Stomach (tissue), 8 donors: ENCODE measurements at regions not wholly inside any gene's neighbourhood (a gene's known extent, or its start where the extent isn't known, plus 50 kb on each side); places are given as distances from the start of the nearest gene placed in this dataset.

Source experiments
- DNase-seq, 2 donors: peaks; one replicate each; pipeline versions ENCODE4 v3.0.0 to v3.0.0-alpha.2; 2013 to 2019
- H3K27ac ChIP-seq, 5 donors: fragments of 200-600 bp in 4 of 5; sonication (generic) in 4 of 5; one replicate each; pipeline ENCODE4 v1.5.1; 2013 to 2019; ENCODE audit warnings: mild to moderate bottlenecking in 1 of 5, moderate library complexity in 1 of 5
- H3K27me3 ChIP-seq, 3 donors: fragments of 200-600 bp; sonication (generic); one replicate each; pipeline ENCODE4 v1.5.1; 2017 to 2019; ENCODE audit warnings: mixed run types in 1 of 3
- H3K36me3 ChIP-seq, 4 donors: fragments of 200-600 bp; sonication (generic); 1 replicate in 3 of 4; 2 replicates in 1 of 4; pipeline ENCODE4 v1.5.1; 2016 to 2019
- H3K4me1 ChIP-seq, 4 donors: fragments of 200-600 bp; sonication (generic); one replicate each; pipeline ENCODE4 v1.5.1; 2016 to 2019
- H3K4me3 ChIP-seq, 4 donors: fragments of 200-600 bp; sonication (generic) in 3 of 4; one replicate each; pipeline ENCODE4 v1.5.1; 2016 to 2019; ENCODE audit warnings: mild to moderate bottlenecking in 1 of 4
- H3K9me3 ChIP-seq, 4 donors: fragments of 200-600 bp; sonication (generic); one replicate each; pipeline ENCODE4 v1.5.1; 2016 to 2019
- CTCF ChIP-seq, 7 experiments: fragments of 450-650 bp in 4 of 7; fragments of 200-600 bp in 3 of 7; sonication (generic) in 3 of 7; IDR thresholded peaks; one replicate each; pipeline ENCODE4 v1.5.1; 2016 to 2019; ENCODE audit warnings: antibody characterized with exemption in 7 of 7, control low read depth in 2 of 7, mild to moderate bottlenecking in 1 of 7
- EP300 ChIP-seq: sonication (generic); formaldehyde crosslinking; IDR thresholded peaks from one replicate; pipeline ENCODE4 v1.6.1; 2017; ENCODE audit warnings: antibody characterized with exemption
- POLR2A ChIP-seq, 4 donors: fragments of 450-650 bp; IDR thresholded peaks; one replicate each; pipeline ENCODE4 v1.6.1; 2016; ENCODE audit warnings: antibody characterized with exemption in 4 of 4, control low read depth in 2 of 4, mild to moderate bottlenecking in 1 of 4, moderate library complexity in 1 of 4
- POLR2AphosphoS5 ChIP-seq, 3 donors: sonication (generic); formaldehyde crosslinking; IDR thresholded peaks; one replicate each; pipeline ENCODE4 v1.6.1; 2016; ENCODE audit warnings: antibody characterized with exemption in 3 of 3
- WGBS, 5 donors: extraction: QIAGEN DNeasy Blood & Tissue Kit in 3 of 5; methylation state at CpG; one replicate each; pipeline versions ENCODE4 v1.1.5 to v1.1.7; 2013 to 2018; 5-methylcytosine and 5-hydroxymethylcytosine counted together
- intact Hi-C: fragments of 100-400 bp; cut with DNase I; formaldehyde crosslinking; loops from one replicate; pipeline ENCODE4 v1.15.1; 2023; ENCODE audit warnings: low total_unique reads
- donor health status: healthy with polysubstance abuse.
- donor health status: Bipolar disorder and iron deficiency.
- donor health status: healthy.

- TF ChIP-seq POLR2AphosphoS5 (IDR thresholded peaks at IDR 0.05) (no peak), POLR2A (IDR thresholded peaks at IDR 0.05) (no peak), CTCF (IDR thresholded peaks at IDR 0.05) (no peak), EP300 (no peak)
- no peak for DNase-seq
- H3K4me1 ChIP-seq, result no peaks in the 10 kb centered on the region
- no peaks in the 10 kb centered on the region for H3K9me3 ChIP-seq
- WGBS, 5 donors, result 74 to 93% (median 90%) methylated on average over 1 of the region's 1 CpG
- no peaks in the 10 kb centered on the region for H3K27me3 ChIP-seq
- H3K36me3 ChIP-seq, result no peaks in the 10 kb centered on the region
- intact Hi-C loops, result no loop called here
- no peak overlapping the region for H3K4me3 ChIP-seq
- H3K27ac ChIP-seq, result no peak overlapping the region
These were observed 424.3 kb downstream of the SETD4 start for GRCh38 chr21:35635994-35636393.

GRCh38 chr21:35635261-35635660 is 425.1 kb downstream of the SETD4 start:
- Histone ChIP-seq H3K27ac (no peak overlapping the region), H3K36me3 (no peaks in the 10 kb centered on the region), H3K9me3 (no peaks in the 10 kb centered on the region), H3K4me1 (no peaks in the 10 kb centered on the region), H3K4me3 (no peak overlapping the region), H3K27me3 (no peaks in the 10 kb centered on the region)
- 91 to 96% (median 94%) methylated on average over 2 of the region's 2 CpGs for WGBS, 5 donors
- no peak for DNase-seq
- TF ChIP-seq POLR2A (IDR thresholded peaks at IDR 0.05) (no peak), CTCF (IDR thresholded peaks at IDR 0.05) (no peak), EP300 (no peak), POLR2AphosphoS5 (IDR thresholded peaks at IDR 0.05) (no peak)
- intact Hi-C loops, result no loop called here

- no peak for DNase-seq
- H3K4me1 ChIP-seq, result no peaks in the 10 kb centered on the region
These were observed 426.8 kb downstream of the SETD4 start for GRCh38 chr21:35633501-35633900.

GRCh38 chr21:35632711-35633110 is 427.6 kb downstream of the SETD4 start:
- DNase-seq, result no peak
- TF ChIP-seq POLR2AphosphoS5 (IDR thresholded peaks at IDR 0.05), result no peak
- no peak for TF ChIP-seq CTCF (IDR thresholded peaks at IDR 0.05)
- Histone ChIP-seq H3K4me1 (no peaks in the 10 kb centered on the region), H3K36me3 (no peaks in the 10 kb centered on the region), H3K9me3 (no peaks in the 10 kb centered on the region), H3K27me3 (no peaks in the 10 kb centered on the region), H3K4me3 (no peak overlapping the region), H3K27ac (no peak overlapping the region)
- 92 to 97% (median 94%) methylated on average over 4 to 5 of the region's 5 CpGs for WGBS, 5 donors
- intact Hi-C loops, result no loop called here

More at GRCh38 chr21:35633501-35633900, 426.8 kb downstream of the SETD4 start:
- H3K9me3 ChIP-seq, result no peaks in the 10 kb centered on the region
- TF ChIP-seq CTCF (IDR thresholded peaks at IDR 0.05) (no peak), POLR2AphosphoS5 (IDR thresholded peaks at IDR 0.05) (no peak), EP300 (no peak), POLR2A (IDR thresholded peaks at IDR 0.05) (no peak)
- H3K27me3 ChIP-seq, result no peaks in the 10 kb centered on the region
- H3K27ac ChIP-seq, result no peak overlapping the region
- H3K4me3 ChIP-seq, result no peak overlapping the region
- WGBS, 5 donors, result 74 to 84% (median 83%) methylated on average over 9 of the region's 9 CpGs
- intact Hi-C loops, result no loop called here
- no peaks in the 10 kb centered on the region for H3K36me3 ChIP-seq
